K562 (cell line): ENCODE measurements at regions not wholly inside any gene's neighbourhood (a gene's known extent, or its start where the extent isn't known, plus 50 kb on each side); places are given as distances from the start of the nearest gene placed in this dataset.

ENCODE experiments used
- ATAC-seq: fragments of 200-7000 bp; cut with Tn5 transposase; 3 replicates; pipeline ENCODE4 v1.9.1; 2020; ENCODE audit warnings: moderate library complexity
- BruUV-seq: library from RNA; stranded (reverse); fragments of 400-500 nt; replicated peaks from 2 replicates; lab custom pipeline; 2021; lab: Mats Ljungman, UMichigan
- CTCF ChIA-PET: fragments of 300-600 bp; formaldehyde crosslinking; extraction: SDS; loops from one replicate; lab custom pipeline; 2021; ENCODE audit warnings: low intra/inter-chr PET ratio; lab: Yijun Ruan, JAX
- POLR2A ChIA-PET: fragments of 300-600, 350-650 bp; sonication (Branson Sonifier 250); formaldehyde crosslinking; extraction: SDS; loops from one replicate; lab custom pipeline; 2021; ENCODE audit warnings: antibody characterized with exemption, inconsistent platforms; lab: Yijun Ruan, JAX
- DNase-seq, 4 experiments: peaks; one replicate each; pipeline versions ENCODE4 v3.0.0 to v3.0.0-alpha.2; 2011 to 2018; ENCODE audit warnings: low spot score in 3 of 4, mixed read lengths in 3 of 4; ENCODE audit errors: extremely low read depth in 1 of 4
- FAIRE-seq: peaks from 2 replicates; lab custom pipeline; 2011; peaks lifted over from hg19 to GRCh38; lab: Jason Lieb, UNC
- H2AFZ ChIP-seq: 2 replicates; pipeline ENCODE4 v1.6.0; 2011; ENCODE audit warnings: low read depth, low read length, control low read depth, inconsistent platforms
- H3K27ac ChIP-seq: fragments of 200-600 bp; 3 replicates; pipeline ENCODE4 v1.8.0; 2011; ENCODE audit warnings: low read depth, mild to moderate bottlenecking, control low read depth, inconsistent platforms, low read length, moderate library complexity, mixed read lengths; ENCODE audit errors: extremely low read depth
- H3K27me3 ChIP-seq, 2 experiments: fragments of 300-600 bp in 1 of 2; 2 replicates in 1 of 2; 3 replicates in 1 of 2; pipeline versions ENCODE4 v1.6.0 to v1.8.0; 2011; ENCODE audit warnings: inconsistent platforms in 2 of 2, low read length in 2 of 2, mild to moderate bottlenecking in 1 of 2, mixed read lengths in 1 of 2, moderate library complexity in 1 of 2; ENCODE audit not compliant: control insufficient read depth in 2 of 2, insufficient read depth in 2 of 2
- H3K36me3 ChIP-seq: fragments of 300-600 bp; 3 replicates; pipeline ENCODE4 v1.8.0; 2011; ENCODE audit warnings: mild to moderate bottlenecking, low read length, inconsistent platforms; ENCODE audit not compliant: control insufficient read depth, insufficient read depth
- H3K4me1 ChIP-seq, 2 experiments: fragments of 200-600 bp in 1 of 2; replicated peaks in 1 of 2; 2 replicates in 1 of 2; 3 replicates in 1 of 2; pipeline versions ENCODE4 v1.5.1 to v1.8.0; 2011; ENCODE audit warnings: inconsistent platforms in 2 of 2, low read length in 2 of 2, mild to moderate bottlenecking in 1 of 2, mixed read lengths in 1 of 2, moderate library complexity in 1 of 2; ENCODE audit not compliant: control insufficient read depth in 2 of 2, insufficient read depth in 2 of 2
- H3K4me2 ChIP-seq: 2 replicates; pipeline ENCODE4 v1.6.1; 2011; ENCODE audit warnings: low read length, control low read depth, inconsistent platforms, mixed read lengths; ENCODE audit not compliant: insufficient read depth
- H3K4me3 ChIP-seq: fragments of 200-600 bp; sonication (generic), shearing (Covaris generic); 2 replicates; pipeline ENCODE4 v1.5.1; 2016; ENCODE audit warnings: control low read depth, inconsistent platforms
- H3K79me2 ChIP-seq: fragments of 200-600 bp; 3 replicates; pipeline ENCODE4 v1.8.0; 2011; ENCODE audit warnings: low read length, inconsistent platforms; ENCODE audit not compliant: control insufficient read depth, insufficient read depth
- H3K9ac ChIP-seq, 2 experiments: 2 replicates each; pipeline versions ENCODE4 v1.6.0 to v1.6.1; 2011; ENCODE audit warnings: low read depth in 2 of 2, low read length in 2 of 2, control low read depth in 1 of 2, inconsistent platforms in 1 of 2, mild to moderate bottlenecking in 1 of 2, mixed read lengths in 1 of 2; ENCODE audit not compliant: insufficient read depth in 1 of 2
- H3K9me1 ChIP-seq: one replicate; pipeline ENCODE4 v1.6.0; 2011; ENCODE audit warnings: inconsistent platforms, mild to moderate bottlenecking, low read length, moderate library complexity; ENCODE audit not compliant: control insufficient read depth, insufficient read depth
- H3K9me3 ChIP-seq: replicated peaks from 2 replicates; pipeline ENCODE4 v1.5.1; 2011; ENCODE audit warnings: low read depth, low read length, inconsistent platforms; ENCODE audit not compliant: control insufficient read depth, insufficient read depth
- H4K20me1 ChIP-seq: replicated peaks from 2 replicates; pipeline ENCODE4 v1.6.1; 2011; ENCODE audit warnings: low read length, inconsistent platforms, mixed read lengths; ENCODE audit not compliant: control insufficient read depth, insufficient read depth
- ASH1L ChIP-seq: fragments of 450-650 bp; IDR thresholded peaks from 2 replicates; pipeline ENCODE4 v1.6.1; 2018; ENCODE audit warnings: borderline replicate concordance, mild to moderate bottlenecking, low read depth; ENCODE audit not compliant: partially characterized antibody
- DMBX1 ChIP-seq: fragments of 250-450 bp; sonication (Bioruptor Pico); IDR thresholded peaks from 2 replicates; pipeline ENCODE4 v1.8.0; 2022; ENCODE audit warnings: inconsistent platforms, mild to moderate bottlenecking, moderate library complexity, borderline replicate concordance
- FUS ChIP-seq: fragments of 200-400 bp; formaldehyde crosslinking; optimal IDR thresholded peaks from 2 replicates; pipeline ENCODE3; 2017; ENCODE audit warnings: low read depth, low read length
- KLF10 ChIP-seq: fragments of 250-450 bp; sonication (Bioruptor Pico); IDR thresholded peaks from 2 replicates; pipeline ENCODE4 v1.6.1; 2021; ENCODE audit warnings: matching md5 sums
- MEF2A ChIP-seq: IDR thresholded peaks from 2 replicates; pipeline ENCODE4 v1.6.1; 2011; ENCODE audit warnings: low read depth, mild to moderate bottlenecking, low read length, moderate library complexity; ENCODE audit not compliant: control insufficient read depth
- SRSF9 ChIP-seq: fragments of 200-400 bp; formaldehyde crosslinking; IDR thresholded peaks from 2 replicates; pipeline ENCODE4 v1.6.1; 2017; ENCODE audit warnings: low read depth, low read length, borderline replicate concordance
- TAF1 ChIP-seq: IDR thresholded peaks from 2 replicates; pipeline ENCODE4 v1.6.1; 2011; ENCODE audit warnings: mild to moderate bottlenecking, low read length, moderate library complexity; ENCODE audit not compliant: insufficient read depth, control insufficient read depth, severe bottlenecking; ENCODE audit errors: extremely low read depth
- TBL1XR1 ChIP-seq, 2 experiments: IDR thresholded peaks; 2 replicates each; pipeline ENCODE4 v1.6.1; 2012; ENCODE audit warnings: improper control_type of control experiment in 2 of 2, low read length in 2 of 2, mild to moderate bottlenecking in 1 of 2
- TRIM24 ChIP-seq, 2 experiments: fragments of 450-650 bp; IDR thresholded peaks; 2 replicates each; pipeline ENCODE4 v1.6.1; 2016
- WGBS: fragments of 100-300 bp; shearing (Covaris generic); methylation state at CpG from one replicate; pipeline ENCODE4 v1.1.6; 2016; ENCODE audit warnings: low coverage, mixed read lengths; ENCODE audit not compliant: insufficient coverage; ENCODE audit errors: missing lambda C conversion rate; 5-methylcytosine and 5-hydroxymethylcytosine counted together
- in situ Hi-C: fragments of 300-500 bp; cut with MboI; formaldehyde crosslinking; loops from 4 replicates; pipeline ENCODE4 v1.15.0; 2018; ENCODE audit warnings: inconsistent platforms, mixed read lengths
- intact Hi-C: fragments of 100-400 bp; cut with micrococcal nuclease; formaldehyde crosslinking; loops from 2 replicates; pipeline ENCODE4 v1.14.2; 2022
- TF ChIP-seq, protein P1 (sequence below): sonication (generic); formaldehyde crosslinking; IDR thresholded peaks from 2 replicates; pipeline ENCODE4 v1.8.0; 2023; ENCODE audit warnings: missing genetic modification reagents, mild to moderate bottlenecking, borderline replicate concordance
- TF ChIP-seq, protein P2 (sequence below): fragments of 450-650 bp; IDR thresholded peaks from 2 replicates; pipeline ENCODE4 v1.6.1; 2016; ENCODE audit warnings: missing biosample characterization, missing genetic modification characterization
- TF ChIP-seq, protein P3 (sequence below): fragments of 450-650 bp; formaldehyde crosslinking; IDR thresholded peaks from 2 replicates; pipeline ENCODE4 v1.4.0; 2020; ENCODE audit warnings: mild to moderate bottlenecking

DNA sequence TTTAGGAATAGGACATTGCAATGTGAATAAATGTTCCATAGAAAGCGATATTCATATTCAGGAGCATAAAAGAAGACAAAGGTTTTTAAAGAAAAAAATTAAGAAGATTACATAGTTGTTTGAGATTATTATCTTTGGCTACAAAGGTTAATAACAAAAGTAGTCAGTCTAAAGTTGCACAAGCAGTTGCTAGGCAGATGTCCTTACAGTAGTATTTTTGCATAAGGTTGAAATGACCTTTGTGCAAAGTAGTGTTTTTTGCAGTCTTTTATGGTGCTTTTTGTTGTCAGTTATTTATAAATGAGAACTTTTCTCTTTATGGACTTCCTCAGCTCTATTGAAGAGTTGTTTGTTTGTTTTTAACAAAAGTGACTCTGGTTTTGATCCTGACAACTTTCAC is 447.8 kb downstream of the AMY1C start (continued):
- TF ChIP-seq, protein P1, sequence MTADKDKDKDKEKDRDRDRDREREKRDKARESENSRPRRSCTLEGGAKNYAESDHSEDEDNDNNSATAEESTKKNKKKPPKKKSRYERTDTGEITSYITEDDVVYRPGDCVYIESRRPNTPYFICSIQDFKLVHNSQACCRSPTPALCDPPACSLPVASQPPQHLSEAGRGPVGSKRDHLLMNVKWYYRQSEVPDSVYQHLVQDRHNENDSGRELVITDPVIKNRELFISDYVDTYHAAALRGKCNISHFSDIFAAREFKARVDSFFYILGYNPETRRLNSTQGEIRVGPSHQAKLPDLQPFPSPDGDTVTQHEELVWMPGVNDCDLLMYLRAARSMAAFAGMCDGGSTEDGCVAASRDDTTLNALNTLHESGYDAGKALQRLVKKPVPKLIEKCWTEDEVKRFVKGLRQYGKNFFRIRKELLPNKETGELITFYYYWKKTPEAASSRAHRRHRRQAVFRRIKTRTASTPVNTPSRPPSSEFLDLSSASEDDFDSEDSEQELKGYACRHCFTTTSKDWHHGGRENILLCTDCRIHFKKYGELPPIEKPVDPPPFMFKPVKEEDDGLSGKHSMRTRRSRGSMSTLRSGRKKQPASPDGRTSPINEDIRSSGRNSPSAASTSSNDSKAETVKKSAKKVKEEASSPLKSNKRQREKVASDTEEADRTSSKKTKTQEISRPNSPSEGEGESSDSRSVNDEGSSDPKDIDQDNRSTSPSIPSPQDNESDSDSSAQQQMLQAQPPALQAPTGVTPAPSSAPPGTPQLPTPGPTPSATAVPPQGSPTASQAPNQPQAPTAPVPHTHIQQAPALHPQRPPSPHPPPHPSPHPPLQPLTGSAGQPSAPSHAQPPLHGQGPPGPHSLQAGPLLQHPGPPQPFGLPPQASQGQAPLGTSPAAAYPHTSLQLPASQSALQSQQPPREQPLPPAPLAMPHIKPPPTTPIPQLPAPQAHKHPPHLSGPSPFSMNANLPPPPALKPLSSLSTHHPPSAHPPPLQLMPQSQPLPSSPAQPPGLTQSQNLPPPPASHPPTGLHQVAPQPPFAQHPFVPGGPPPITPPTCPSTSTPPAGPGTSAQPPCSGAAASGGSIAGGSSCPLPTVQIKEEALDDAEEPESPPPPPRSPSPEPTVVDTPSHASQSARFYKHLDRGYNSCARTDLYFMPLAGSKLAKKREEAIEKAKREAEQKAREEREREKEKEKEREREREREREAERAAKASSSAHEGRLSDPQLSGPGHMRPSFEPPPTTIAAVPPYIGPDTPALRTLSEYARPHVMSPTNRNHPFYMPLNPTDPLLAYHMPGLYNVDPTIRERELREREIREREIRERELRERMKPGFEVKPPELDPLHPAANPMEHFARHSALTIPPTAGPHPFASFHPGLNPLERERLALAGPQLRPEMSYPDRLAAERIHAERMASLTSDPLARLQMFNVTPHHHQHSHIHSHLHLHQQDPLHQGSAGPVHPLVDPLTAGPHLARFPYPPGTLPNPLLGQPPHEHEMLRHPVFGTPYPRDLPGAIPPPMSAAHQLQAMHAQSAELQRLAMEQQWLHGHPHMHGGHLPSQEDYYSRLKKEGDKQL (CRISPR knock-in tag) = no peak
- TF ChIP-seq, all 486 proteins: peak for 0

DNA sequence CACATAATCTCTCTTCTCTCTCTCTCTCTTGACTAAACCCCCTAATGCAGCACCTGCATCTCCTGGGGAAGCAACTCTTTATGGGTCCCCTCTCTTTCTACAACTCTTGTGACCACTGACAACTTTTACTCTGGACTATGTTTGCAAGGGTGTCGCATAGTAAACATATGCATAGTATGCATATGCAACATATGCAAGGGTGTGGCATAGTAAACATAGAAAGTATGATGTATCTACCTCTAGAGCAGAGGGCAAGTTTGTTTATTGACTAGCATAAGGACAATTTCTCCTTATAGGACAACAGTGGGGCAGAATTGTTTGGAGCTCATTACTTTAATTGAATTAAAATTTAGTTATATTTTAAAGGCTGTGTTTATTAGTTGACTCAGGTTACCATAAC is 462.5 kb downstream of the AMY1C start:
- in situ Hi-C loops = no loop called here
- Histone ChIP-seq H4K20me1 (no peaks in the 10 kb centered on the region), H2AFZ (no peak overlapping the region), H3K4me3 (no peak overlapping the region), H3K36me3 (no peaks in the 10 kb centered on the region), H3K9me1 (no peaks in the 10 kb centered on the region), H3K9ac (no peak overlapping the region), H3K27me3 (no peaks in the 10 kb centered on the region), H3K27ac (no peak overlapping the region), H3K9me3 (no peaks in the 10 kb centered on the region; the same call in 1 of the 2 replicates), H3K4me2 (no peak overlapping the region), H3K4me1 (no peaks in the 10 kb centered on the region), H3K79me2 (no peaks in the 10 kb centered on the region)
- intact Hi-C loops = no loop called here
- no peak for ATAC-seq
- ChIA-PET CTCF (no interaction called here), POLR2A (no interaction called here)
- no peak for DNase-seq
- no TSS peak for BruUV-seq
- 0% methylated on average over 1 of the region's 1 CpG for WGBS
- no peak for FAIRE-seq
- TF ChIP-seq ASH1L (no peak), SRSF9 (no peak), KLF10 (CRISPR knock-in tag) (no peak), TRIM24 (IDR thresholded peaks at IDR 0.05) (no peak), TAF1 (no peak), MEF2A (no peak), FUS (no peak), TBL1XR1 (IDR thresholded peaks at IDR 0.05; ENCODE audit: low read length in 2 of 2) (no peak), DMBX1 (CRISPR knock-in tag) (no peak)
- TF ChIP-seq, protein P2, sequence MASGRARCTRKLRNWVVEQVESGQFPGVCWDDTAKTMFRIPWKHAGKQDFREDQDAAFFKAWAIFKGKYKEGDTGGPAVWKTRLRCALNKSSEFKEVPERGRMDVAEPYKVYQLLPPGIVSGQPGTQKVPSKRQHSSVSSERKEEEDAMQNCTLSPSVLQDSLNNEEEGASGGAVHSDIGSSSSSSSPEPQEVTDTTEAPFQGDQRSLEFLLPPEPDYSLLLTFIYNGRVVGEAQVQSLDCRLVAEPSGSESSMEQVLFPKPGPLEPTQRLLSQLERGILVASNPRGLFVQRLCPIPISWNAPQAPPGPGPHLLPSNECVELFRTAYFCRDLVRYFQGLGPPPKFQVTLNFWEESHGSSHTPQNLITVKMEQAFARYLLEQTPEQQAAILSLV (tag) = no peak
- TF ChIP-seq, protein P3, sequence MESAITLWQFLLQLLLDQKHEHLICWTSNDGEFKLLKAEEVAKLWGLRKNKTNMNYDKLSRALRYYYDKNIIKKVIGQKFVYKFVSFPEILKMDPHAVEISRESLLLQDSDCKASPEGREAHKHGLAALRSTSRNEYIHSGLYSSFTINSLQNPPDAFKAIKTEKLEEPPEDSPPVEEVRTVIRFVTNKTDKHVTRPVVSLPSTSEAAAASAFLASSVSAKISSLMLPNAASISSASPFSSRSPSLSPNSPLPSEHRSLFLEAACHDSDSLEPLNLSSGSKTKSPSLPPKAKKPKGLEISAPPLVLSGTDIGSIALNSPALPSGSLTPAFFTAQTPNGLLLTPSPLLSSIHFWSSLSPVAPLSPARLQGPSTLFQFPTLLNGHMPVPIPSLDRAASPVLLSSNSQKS (CRISPR knock-in tag) = no peak
